ENCODE measurements at regions not wholly inside any gene's neighbourhood (a gene's known extent, or its start where the extent isn't known, plus 50 kb on each side); places are given as distances from the start of the nearest gene placed in this dataset.

- H3K4me1 ChIP-seq, result no peaks in the 10 kb centered on the region
- TF ChIP-seq, protein P1, sequence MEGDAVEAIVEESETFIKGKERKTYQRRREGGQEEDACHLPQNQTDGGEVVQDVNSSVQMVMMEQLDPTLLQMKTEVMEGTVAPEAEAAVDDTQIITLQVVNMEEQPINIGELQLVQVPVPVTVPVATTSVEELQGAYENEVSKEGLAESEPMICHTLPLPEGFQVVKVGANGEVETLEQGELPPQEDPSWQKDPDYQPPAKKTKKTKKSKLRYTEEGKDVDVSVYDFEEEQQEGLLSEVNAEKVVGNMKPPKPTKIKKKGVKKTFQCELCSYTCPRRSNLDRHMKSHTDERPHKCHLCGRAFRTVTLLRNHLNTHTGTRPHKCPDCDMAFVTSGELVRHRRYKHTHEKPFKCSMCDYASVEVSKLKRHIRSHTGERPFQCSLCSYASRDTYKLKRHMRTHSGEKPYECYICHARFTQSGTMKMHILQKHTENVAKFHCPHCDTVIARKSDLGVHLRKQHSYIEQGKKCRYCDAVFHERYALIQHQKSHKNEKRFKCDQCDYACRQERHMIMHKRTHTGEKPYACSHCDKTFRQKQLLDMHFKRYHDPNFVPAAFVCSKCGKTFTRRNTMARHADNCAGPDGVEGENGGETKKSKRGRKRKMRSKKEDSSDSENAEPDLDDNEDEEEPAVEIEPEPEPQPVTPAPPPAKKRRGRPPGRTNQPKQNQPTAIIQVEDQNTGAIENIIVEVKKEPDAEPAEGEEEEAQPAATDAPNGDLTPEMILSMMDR (IDR thresholded peaks at IDR 0.05; ENCODE audit: low read depth, low read length), result no peak
- no peaks in the 10 kb centered on the region for H3K9me3 ChIP-seq
- H3K4me3 ChIP-seq (ENCODE audit: low read depth, low read length), result no peak overlapping the region
- H3K27me3 ChIP-seq, result no peaks in the 10 kb centered on the region
- no peaks in the 10 kb centered on the region for H3K36me3 ChIP-seq
- DNase-seq, result no peak
Measured at GRCh38 chr6:164042212-164042611, 627.7 kb downstream of the QKI start.

- H3K36me3 ChIP-seq, result no peaks in the 10 kb centered on the region
- no peaks in the 10 kb centered on the region for H3K4me1 ChIP-seq
- H3K27me3 ChIP-seq, result no peaks in the 10 kb centered on the region
- no peak for DNase-seq
- no peaks in the 10 kb centered on the region for H3K9me3 ChIP-seq
- TF ChIP-seq, protein P1 (IDR thresholded peaks at IDR 0.05; ENCODE audit: low read depth, low read length), result no peak
- H3K4me3 ChIP-seq (ENCODE audit: low read depth, low read length), result no peak overlapping the region
Measured at GRCh38 chr6:164040994-164041393, 626.5 kb downstream of the QKI start.

GRCh38 chr6:164039954-164040375, 625.4 kb downstream of the QKI start:
- H3K27me3 ChIP-seq, result no peaks in the 10 kb centered on the region
- H3K4me1 ChIP-seq, result no peaks in the 10 kb centered on the region
- H3K36me3 ChIP-seq, result no peaks in the 10 kb centered on the region
- TF ChIP-seq, protein P1 (IDR thresholded peaks at IDR 0.05; ENCODE audit: low read depth, low read length), result no peak
- H3K4me3 ChIP-seq (ENCODE audit: low read depth, low read length), result no peak overlapping the region
- no peak for DNase-seq
- H3K9me3 ChIP-seq, result no peaks in the 10 kb centered on the region

GRCh38 chr6:164037171-164037870, 622.8 kb downstream of the QKI start:
- DNase-seq, result no peak
- Histone ChIP-seq H3K4me3 (ENCODE audit: low read depth, low read length) (no peak overlapping the region), H3K9me3 (no peaks in the 10 kb centered on the region)

GRCh38 chr6:164035900-164036485, 621.5 kb downstream of the QKI start:
- TF ChIP-seq, protein P1 (IDR thresholded peaks at IDR 0.05; ENCODE audit: low read depth, low read length), result no peak

More at GRCh38 chr6:164037171-164037870, 622.8 kb downstream of the QKI start:
- TF ChIP-seq, protein P1 (IDR thresholded peaks at IDR 0.05; ENCODE audit: low read depth, low read length), result no peak
- Histone ChIP-seq H3K36me3 (no peaks in the 10 kb centered on the region), H3K4me1 (no peaks in the 10 kb centered on the region), H3K27me3 (no peaks in the 10 kb centered on the region)

DNA sequence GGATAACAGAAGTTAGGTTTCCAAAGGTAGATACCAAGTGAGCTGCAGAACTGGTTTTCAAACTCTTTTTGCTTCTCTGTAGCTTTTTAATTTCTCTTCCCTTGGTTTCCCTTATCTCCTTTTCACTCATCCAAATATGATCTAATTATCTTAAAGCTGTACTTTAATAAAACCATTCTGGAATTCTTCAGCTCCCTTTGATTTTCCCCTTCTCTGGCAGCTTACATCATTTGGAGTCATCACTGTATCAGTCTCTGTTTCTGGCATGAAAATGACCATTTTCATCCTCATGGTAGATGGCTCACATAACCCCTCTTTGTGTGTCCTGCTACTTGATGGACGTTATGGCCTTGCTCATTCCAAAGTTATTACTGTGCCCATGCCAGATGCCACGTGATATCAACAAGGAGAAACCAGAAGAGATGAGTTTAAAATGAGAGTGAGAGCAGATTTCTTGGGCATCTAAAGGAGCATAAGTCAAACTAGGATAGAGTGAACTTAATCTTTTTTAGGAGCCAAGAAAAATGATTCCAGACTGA, 620.2 kb downstream of the QKI start:
- Histone ChIP-seq H3K36me3 (no peaks in the 10 kb centered on the region), H3K9me3 (no peaks in the 10 kb centered on the region), H3K27me3 (no peaks in the 10 kb centered on the region), H3K4me3 (ENCODE audit: low read depth, low read length) (no peak overlapping the region), H3K4me1 (no peaks in the 10 kb centered on the region)
- TF ChIP-seq, protein P1 (IDR thresholded peaks at IDR 0.05; ENCODE audit: low read depth, low read length), result no peak
- no peak for DNase-seq

More at GRCh38 chr6:164035900-164036485, 621.5 kb downstream of the QKI start:
- no peaks in the 10 kb centered on the region for H3K27me3 ChIP-seq
- H3K4me3 ChIP-seq (ENCODE audit: low read depth, low read length), result no peak overlapping the region
- no peaks in the 10 kb centered on the region for H3K4me1 ChIP-seq
- DNase-seq, result no peak
- no peaks in the 10 kb centered on the region for H3K36me3 ChIP-seq
- no peaks in the 10 kb centered on the region for H3K9me3 ChIP-seq
